Right lobe of liver (tissue), 4 donors: ENCODE measurements at regions not wholly inside any gene's neighbourhood (a gene's known extent, or its start where the extent isn't known, plus 50 kb on each side); places are given as distances from the start of the nearest gene placed in this dataset.

Source experiments
- CTCF ChIP-seq, 4 donors: fragments of 200-600 bp in 3 of 4; fragments of 450-650 bp in 1 of 4; IDR thresholded peaks; one replicate each; pipeline versions ENCODE4 v1.5.1 to v1.8.0; 2016 to 2022; ENCODE audit warnings: antibody characterized with exemption in 4 of 4, mild to moderate bottlenecking in 2 of 4
- POLR2A ChIP-seq: fragments of 450-650 bp; IDR thresholded peaks from one replicate; pipeline ENCODE4 v1.6.1; 2017; ENCODE audit warnings: antibody characterized with exemption, mild to moderate bottlenecking
- donor health status: DM: no; HTN: no; CAD: no.
- donor health status: DM: no; HTN: no; CAD: no.
- donor health status: DM: no; HTN: yes; CAD: no.

- TF ChIP-seq CTCF (IDR thresholded peaks at IDR 0.05), result no peak
- no peak for TF ChIP-seq POLR2A
Measured at GRCh38 chr18:76264198-76264875, 230.7 kb downstream of the ZNF516 start.
